ENCODE measurements at regions not wholly inside any gene's neighbourhood (a gene's known extent, or its start where the extent isn't known, plus 50 kb on each side); places are given as distances from the start of the nearest gene placed in this dataset.

DNA sequence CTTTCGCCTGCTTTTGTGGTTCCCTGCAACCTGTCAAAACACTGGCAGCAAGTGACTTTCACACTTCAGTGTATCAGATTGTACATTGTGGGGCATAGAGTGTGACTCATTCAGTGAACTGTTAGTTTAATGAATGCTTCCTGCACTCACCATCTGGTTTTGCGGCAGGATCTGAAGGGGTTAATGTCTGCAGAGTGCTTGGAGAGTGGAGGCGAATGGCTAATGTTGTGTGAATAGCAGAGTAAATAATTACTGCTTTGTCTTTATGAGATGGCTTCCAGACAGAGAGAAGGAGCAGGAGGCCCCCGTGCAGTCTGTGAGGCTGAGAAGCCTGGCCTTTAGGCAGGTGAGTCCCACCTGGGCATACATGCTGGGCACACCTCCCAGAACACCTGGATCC is 454.3 kb upstream of the KIRREL3 start:
- H3K27me3 ChIP-seq (ENCODE audit: control insufficient read depth, insufficient read depth, low read length): peaks cover under 1% of the 10 kb centered on the region
- H3K4me3 ChIP-seq (ENCODE audit: low read depth, low read length): no peak overlapping the region
- peaks cover 15% of the 10 kb centered on the region for H3K4me1 ChIP-seq (ENCODE audit: control insufficient read depth, insufficient read depth, low read length)
- H3K27ac ChIP-seq (ENCODE audit: low read depth, low read length): no peak overlapping the region
- H3K9me3 ChIP-seq (ENCODE audit: control insufficient read depth, insufficient read depth, low read length): no peaks in the 10 kb centered on the region
- no peaks in the 10 kb centered on the region for H3K36me3 ChIP-seq (ENCODE audit: control insufficient read depth, insufficient read depth, low read length)
- DNase-seq (ENCODE audit: low read depth in 4 of 6, low spot score in 6 of 6): peak in 2 of 6 donors; percentile 84 to 90
- 2% methylated on average over 3 of the region's 4 CpGs for WGBS (ENCODE audit: insufficient coverage)

DNA sequence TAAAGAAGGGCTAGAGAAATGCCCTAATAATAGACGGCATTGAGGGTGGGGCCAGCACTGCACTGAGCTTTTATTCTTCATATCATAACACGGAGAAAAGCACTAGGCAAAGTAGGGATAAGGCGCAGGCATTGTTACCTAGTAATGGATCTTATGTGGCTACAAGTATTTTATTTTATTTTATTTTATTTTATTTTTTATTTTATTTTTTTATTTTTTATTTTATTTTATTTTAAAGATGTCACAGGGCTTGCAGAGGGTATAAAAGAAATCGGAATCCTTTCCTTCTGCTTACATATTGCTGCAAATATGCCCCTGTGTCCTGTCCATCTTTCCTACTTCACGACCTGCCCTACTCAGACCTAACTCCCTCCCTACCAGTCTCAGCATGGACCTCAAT is 452.0 kb upstream of the KIRREL3 start:
- no peak for DNase-seq (ENCODE audit: low read depth in 4 of 6, low spot score in 6 of 6)
- H3K36me3 ChIP-seq (ENCODE audit: control insufficient read depth, insufficient read depth, low read length): no peaks in the 10 kb centered on the region
- no peaks in the 10 kb centered on the region for H3K9me3 ChIP-seq (ENCODE audit: control insufficient read depth, insufficient read depth, low read length)
- H3K4me1 ChIP-seq (ENCODE audit: control insufficient read depth, insufficient read depth, low read length): peaks cover 15% of the 10 kb centered on the region
- peaks cover 3% of the 10 kb centered on the region for H3K27me3 ChIP-seq (ENCODE audit: control insufficient read depth, insufficient read depth, low read length)
- no peak overlapping the region for H3K4me3 ChIP-seq (ENCODE audit: low read depth, low read length)
- H3K27ac ChIP-seq (ENCODE audit: low read depth, low read length): no peak overlapping the region
- 80% methylated on average over 1 of the region's 5 CpGs for WGBS (ENCODE audit: insufficient coverage)

DNA sequence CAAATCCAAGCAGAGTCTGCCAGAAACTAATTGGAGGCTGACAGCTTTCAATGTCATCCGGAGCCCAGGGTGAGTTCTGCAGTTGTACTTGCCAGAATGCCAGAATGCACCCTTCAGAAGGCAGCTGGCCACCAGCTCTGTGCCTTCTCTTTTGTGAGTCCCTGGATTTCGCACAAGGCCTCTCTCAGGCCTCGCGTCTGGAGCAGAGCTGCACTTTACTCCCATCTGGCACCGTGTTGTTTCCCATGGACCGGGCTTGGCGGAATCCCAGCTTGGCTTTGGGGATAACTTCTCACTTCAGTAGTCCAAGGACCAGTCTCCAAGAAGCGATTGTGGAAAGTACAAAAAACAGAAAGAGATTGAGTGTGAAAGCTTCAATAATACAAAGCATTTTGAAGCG is 451.3 kb upstream of the KIRREL3 start:
- peak; percentile 68 to 97 (median 80) for DNase-seq (ENCODE audit: low read depth in 4 of 6, low spot score in 6 of 6)
- no peaks in the 10 kb centered on the region for H3K9me3 ChIP-seq (ENCODE audit: control insufficient read depth, insufficient read depth, low read length)
- peaks cover 3% of the 10 kb centered on the region for H3K27me3 ChIP-seq (ENCODE audit: control insufficient read depth, insufficient read depth, low read length)
- no peaks in the 10 kb centered on the region for H3K36me3 ChIP-seq (ENCODE audit: control insufficient read depth, insufficient read depth, low read length)
- no peak overlapping the region for H3K27ac ChIP-seq (ENCODE audit: low read depth, low read length)
- peaks cover 15% of the 10 kb centered on the region for H3K4me1 ChIP-seq (ENCODE audit: control insufficient read depth, insufficient read depth, low read length)
- 36% methylated on average over 8 of the region's 9 CpGs for WGBS (ENCODE audit: insufficient coverage)
- no peak overlapping the region for H3K4me3 ChIP-seq (ENCODE audit: low read depth, low read length)

DNA sequence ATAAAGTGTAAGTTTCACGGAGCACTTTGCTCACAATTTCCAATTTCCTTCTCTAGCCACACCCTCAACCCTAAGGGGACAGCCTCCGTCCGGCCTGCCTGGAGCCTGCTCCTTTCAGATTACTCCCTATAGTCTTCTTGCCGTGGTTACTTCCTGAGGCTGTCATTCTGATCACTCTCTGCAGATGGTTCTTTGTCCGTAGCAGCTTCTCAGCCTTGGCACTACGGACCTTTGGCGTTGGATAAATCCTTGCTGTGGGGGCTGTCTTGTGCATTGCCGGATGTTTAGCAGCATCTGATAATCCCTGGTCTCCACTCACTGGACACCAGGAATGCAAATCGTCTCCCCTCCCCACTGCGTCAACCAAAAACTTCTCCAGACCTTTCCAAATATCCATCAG is 447.5 kb upstream of the KIRREL3 start:
- 61% methylated on average over 7 of the region's 10 CpGs for WGBS (ENCODE audit: insufficient coverage)
- H3K27ac ChIP-seq (ENCODE audit: low read depth, low read length): no peak overlapping the region

DNA sequence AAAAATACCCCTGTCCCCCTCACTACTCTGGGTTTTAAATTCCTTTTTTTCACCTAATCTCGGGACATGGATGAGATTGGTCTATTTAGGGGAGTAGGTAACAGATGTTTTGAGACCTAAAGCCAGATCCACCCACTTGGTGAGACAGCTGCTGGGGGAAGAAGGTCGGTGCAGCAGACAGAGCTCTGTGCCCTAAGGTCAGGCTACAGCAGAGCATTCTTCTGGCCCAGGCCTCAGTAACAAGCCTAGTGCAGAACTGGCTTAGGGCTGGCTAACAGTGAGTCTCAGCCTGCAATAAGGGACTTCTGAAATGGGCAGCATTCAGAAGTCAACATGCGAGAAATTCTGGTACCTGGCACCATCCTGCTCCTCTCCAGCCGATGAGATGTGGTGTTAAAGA is 444.9 kb upstream of the KIRREL3 start:
- no peak for DNase-seq (ENCODE audit: low read depth in 4 of 6, low spot score in 6 of 6)

More for the DNA sequence above, 447.5 kb upstream of the KIRREL3 start:
- no peak overlapping the region for H3K4me3 ChIP-seq (ENCODE audit: low read depth, low read length)
- no peaks in the 10 kb centered on the region for H3K9me3 ChIP-seq (ENCODE audit: control insufficient read depth, insufficient read depth, low read length)
- H3K4me1 ChIP-seq (ENCODE audit: control insufficient read depth, insufficient read depth, low read length): peaks cover 10% of the 10 kb centered on the region
- H3K27me3 ChIP-seq (ENCODE audit: control insufficient read depth, insufficient read depth, low read length): peaks cover 6% of the 10 kb centered on the region
- no peak for DNase-seq (ENCODE audit: low read depth in 4 of 6, low spot score in 6 of 6)
- no peaks in the 10 kb centered on the region for H3K36me3 ChIP-seq (ENCODE audit: control insufficient read depth, insufficient read depth, low read length)

DNA sequence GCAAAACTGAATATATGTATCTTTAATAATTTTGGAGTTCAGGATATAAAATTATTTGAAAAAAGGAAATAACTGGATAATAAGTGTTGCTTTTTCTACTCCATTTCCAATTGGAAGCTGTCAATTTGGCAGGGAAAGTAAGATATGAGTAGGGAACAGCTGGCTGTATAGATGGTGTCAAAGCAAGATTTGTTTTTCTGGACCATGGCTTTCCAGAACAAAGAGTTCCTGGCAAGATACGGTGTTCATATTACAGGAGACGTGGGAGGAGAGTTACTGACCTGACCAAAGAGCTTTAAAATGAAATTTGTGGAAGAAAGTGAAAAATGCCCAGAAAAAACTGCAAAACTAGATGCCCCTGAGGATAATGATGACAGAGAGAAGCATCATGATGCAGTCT is 442.7 kb upstream of the KIRREL3 start:
- Histone ChIP-seq H3K27me3 (ENCODE audit: control insufficient read depth, insufficient read depth, low read length) (peaks cover 6% of the 10 kb centered on the region), H3K9me3 (ENCODE audit: control insufficient read depth, insufficient read depth, low read length) (no peaks in the 10 kb centered on the region), H3K36me3 (ENCODE audit: control insufficient read depth, insufficient read depth, low read length) (no peaks in the 10 kb centered on the region), H3K4me3 (ENCODE audit: low read depth, low read length) (no peak overlapping the region), H3K4me1 (ENCODE audit: control insufficient read depth, insufficient read depth, low read length) (no peaks in the 10 kb centered on the region), H3K27ac (ENCODE audit: low read depth, low read length) (no peak overlapping the region)
- no peak for DNase-seq (ENCODE audit: low read depth in 4 of 6, low spot score in 6 of 6)
- 76% methylated on average over 2 of the region's 2 CpGs for WGBS (ENCODE audit: insufficient coverage)

More for the DNA sequence above, 444.9 kb upstream of the KIRREL3 start:
- WGBS (ENCODE audit: insufficient coverage): 82% methylated on average over 1 of the region's 4 CpGs
- H3K27me3 ChIP-seq (ENCODE audit: control insufficient read depth, insufficient read depth, low read length): peaks cover 9% of the 10 kb centered on the region
- H3K4me1 ChIP-seq (ENCODE audit: control insufficient read depth, insufficient read depth, low read length): no peaks in the 10 kb centered on the region
- H3K27ac ChIP-seq (ENCODE audit: low read depth, low read length): no peak overlapping the region
- H3K4me3 ChIP-seq (ENCODE audit: low read depth, low read length): no peak overlapping the region
- H3K9me3 ChIP-seq (ENCODE audit: control insufficient read depth, insufficient read depth, low read length): no peaks in the 10 kb centered on the region
- H3K36me3 ChIP-seq (ENCODE audit: control insufficient read depth, insufficient read depth, low read length): no peaks in the 10 kb centered on the region

DNA sequence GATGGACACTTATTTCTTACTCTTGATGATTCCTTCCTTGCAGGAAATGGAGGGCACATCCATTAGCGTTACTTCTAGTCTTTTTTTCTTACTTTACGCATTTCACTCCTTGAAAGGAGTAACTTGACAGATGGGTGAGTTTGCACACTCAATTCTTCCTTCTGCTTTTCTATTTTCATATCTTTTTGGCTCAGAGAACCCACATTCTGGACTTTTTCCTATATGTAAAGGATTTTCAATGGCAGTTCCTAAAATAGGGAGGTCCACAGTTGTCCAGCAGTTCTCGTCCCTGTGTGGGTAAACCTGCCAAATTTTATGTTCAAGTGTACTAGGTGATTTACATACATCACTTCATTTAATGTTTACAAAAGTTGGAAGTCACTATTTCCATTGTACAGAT is 440.0 kb upstream of the KIRREL3 start:
- peak in 1 of 6 donors; percentile 78 for DNase-seq (ENCODE audit: low read depth in 4 of 6, low spot score in 6 of 6)
- no peaks in the 10 kb centered on the region for H3K9me3 ChIP-seq (ENCODE audit: control insufficient read depth, insufficient read depth, low read length)
- no peak overlapping the region for H3K4me3 ChIP-seq (ENCODE audit: low read depth, low read length)
- H3K36me3 ChIP-seq (ENCODE audit: control insufficient read depth, insufficient read depth, low read length): no peaks in the 10 kb centered on the region
- H3K27me3 ChIP-seq (ENCODE audit: control insufficient read depth, insufficient read depth, low read length): peaks cover 5% of the 10 kb centered on the region
- WGBS (ENCODE audit: insufficient coverage): no CpG with 5 or more reads among the region's 3 CpGs
- no peak overlapping the region for H3K27ac ChIP-seq (ENCODE audit: low read depth, low read length)
- no peaks in the 10 kb centered on the region for H3K4me1 ChIP-seq (ENCODE audit: control insufficient read depth, insufficient read depth, low read length)

DNA sequence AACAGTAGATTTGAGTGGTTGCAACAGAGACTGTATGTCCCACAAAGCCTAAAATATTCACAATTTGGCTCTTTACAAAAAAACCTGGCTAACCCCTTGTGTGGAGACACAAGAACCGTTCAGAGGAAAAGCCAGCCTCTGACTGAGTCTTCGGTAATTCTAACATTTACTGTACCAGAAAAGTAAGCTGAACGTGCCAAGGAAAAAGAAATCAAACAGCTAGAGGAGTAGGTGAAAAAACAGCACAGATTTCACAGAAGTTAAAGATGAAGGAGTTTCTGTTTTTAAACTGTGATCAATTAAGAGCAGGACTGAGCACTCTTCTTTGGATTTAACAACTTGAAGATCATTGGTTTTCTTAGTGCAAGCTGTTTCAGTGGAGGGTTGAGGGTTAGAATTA is 424.7 kb upstream of the KIRREL3 start:
- no peaks in the 10 kb centered on the region for H3K36me3 ChIP-seq (ENCODE audit: control insufficient read depth, insufficient read depth, low read length)
- H3K4me1 ChIP-seq (ENCODE audit: control insufficient read depth, insufficient read depth, low read length): no peaks in the 10 kb centered on the region
- 72% methylated on average over 3 of the region's 3 CpGs for WGBS (ENCODE audit: insufficient coverage)
- no peak overlapping the region for H3K27ac ChIP-seq (ENCODE audit: low read depth, low read length)
- peak in 2 of 6 donors; percentile 30 to 76 for DNase-seq (ENCODE audit: low read depth in 4 of 6, low spot score in 6 of 6)
- no peaks in the 10 kb centered on the region for H3K9me3 ChIP-seq (ENCODE audit: control insufficient read depth, insufficient read depth, low read length)
- no peaks in the 10 kb centered on the region for H3K27me3 ChIP-seq (ENCODE audit: control insufficient read depth, insufficient read depth, low read length)
- no peak overlapping the region for H3K4me3 ChIP-seq (ENCODE audit: low read depth, low read length)

DNA sequence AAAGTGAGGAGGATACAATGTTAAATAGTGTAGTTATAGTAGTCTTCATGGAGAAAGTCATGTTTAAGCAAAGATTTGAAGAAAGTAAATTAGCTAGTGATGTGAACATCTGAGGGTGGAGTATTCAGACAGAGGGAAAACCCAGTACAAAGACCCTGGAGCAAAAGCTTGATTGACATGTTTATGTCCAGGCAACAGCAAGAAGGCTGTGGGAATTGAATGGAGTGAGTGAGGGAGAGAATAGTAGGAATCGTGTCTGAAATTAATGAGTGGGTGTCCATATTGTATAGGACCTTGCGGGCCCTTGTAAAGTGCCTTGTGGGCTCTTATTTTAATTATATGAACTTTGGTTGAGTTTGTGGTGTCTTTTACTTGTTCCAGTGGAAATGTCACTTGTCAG is 424.1 kb upstream of the KIRREL3 start:
- 72% methylated on average over 2 of the region's 2 CpGs for WGBS (ENCODE audit: insufficient coverage)
- no peaks in the 10 kb centered on the region for H3K4me1 ChIP-seq (ENCODE audit: control insufficient read depth, insufficient read depth, low read length)

DNA sequence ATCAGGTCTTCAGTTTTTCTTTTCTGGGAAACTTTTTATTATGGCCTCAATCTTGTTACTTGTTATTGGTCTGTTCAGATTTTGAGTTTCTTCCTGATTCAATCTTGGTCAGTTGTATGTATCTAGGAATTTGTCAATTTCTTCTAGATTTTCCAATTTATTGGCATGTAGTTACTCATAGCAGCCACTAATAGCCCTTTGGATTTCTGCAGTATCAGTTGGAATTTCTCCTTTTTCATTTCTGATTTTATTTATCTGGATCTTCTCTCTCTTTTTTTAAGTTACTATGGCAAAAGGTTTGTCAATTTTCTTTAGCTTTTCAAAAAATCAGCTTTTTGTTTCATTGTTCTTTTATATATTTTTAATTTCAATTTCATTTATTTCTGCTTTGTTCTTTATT is 419.6 kb upstream of the KIRREL3 start:
- no peaks in the 10 kb centered on the region for H3K27me3 ChIP-seq (ENCODE audit: control insufficient read depth, insufficient read depth, low read length)
- DNase-seq (ENCODE audit: low read depth in 4 of 6, low spot score in 6 of 6): no peak
- no peaks in the 10 kb centered on the region for H3K36me3 ChIP-seq (ENCODE audit: control insufficient read depth, insufficient read depth, low read length)
- no peak overlapping the region for H3K27ac ChIP-seq (ENCODE audit: low read depth, low read length)
- no peaks in the 10 kb centered on the region for H3K4me1 ChIP-seq (ENCODE audit: control insufficient read depth, insufficient read depth, low read length)
- no peak overlapping the region for H3K4me3 ChIP-seq (ENCODE audit: low read depth, low read length)
- H3K9me3 ChIP-seq (ENCODE audit: control insufficient read depth, insufficient read depth, low read length): peaks cover 3% of the 10 kb centered on the region

More for the DNA sequence above, 424.1 kb upstream of the KIRREL3 start:
- Histone ChIP-seq H3K36me3 (ENCODE audit: control insufficient read depth, insufficient read depth, low read length) (no peaks in the 10 kb centered on the region), H3K9me3 (ENCODE audit: control insufficient read depth, insufficient read depth, low read length) (no peaks in the 10 kb centered on the region), H3K27me3 (ENCODE audit: control insufficient read depth, insufficient read depth, low read length) (no peaks in the 10 kb centered on the region), H3K4me3 (ENCODE audit: low read depth, low read length) (no peak overlapping the region), H3K27ac (ENCODE audit: low read depth, low read length) (no peak overlapping the region)
- DNase-seq (ENCODE audit: low read depth in 4 of 6, low spot score in 6 of 6): peak in 1 of 6 donors; percentile 45
